ENCODE measurements at regions not wholly inside any gene's neighbourhood (a gene's known extent, or its start where the extent isn't known, plus 50 kb on each side); places are given as distances from the start of the nearest gene placed in this dataset.

- TF ChIP-seq CTCF (conservative IDR thresholded peaks at IDR 0.05; ENCODE audit: low read length) (no peak), EZH2phosphoT487 (IDR thresholded peaks at IDR 0.05; ENCODE audit: borderline replicate concordance, low read depth, low read length) (no peak)
Observed at GRCh38 chr18:76545433-76546087, 50.5 kb upstream of the ZNF516 start.

Measured in OCI-LY7 (cell line).